H1 (cell line): ENCODE measurements at regions not wholly inside any gene's neighbourhood (a gene's known extent, or its start where the extent isn't known, plus 50 kb on each side); places are given as distances from the start of the nearest gene placed in this dataset.

Experiments
- CTCF ChIA-PET: fragments of 300-600 bp; sonication (Branson Sonifier 250); formaldehyde crosslinking; loops from one replicate; lab custom pipeline; 2021; ENCODE audit not compliant: partially characterized antibody; lab: Charles Lee
- POLR2A ChIA-PET: fragments of 300-600 bp; sonication (Branson Sonifier 250); formaldehyde crosslinking; loops from one replicate; lab custom pipeline; 2021; ENCODE audit warnings: inconsistent platforms; ENCODE audit not compliant: partially characterized antibody; lab: Charles Lee
- DNase-seq, 2 experiments: peaks; one replicate each; pipeline versions ENCODE4 v3.0.0 to v3.0.0-alpha.2; 2010 to 2022; ENCODE audit warnings: low spot score in 2 of 2, low read depth in 1 of 2, mixed read lengths in 1 of 2
- FAIRE-seq: peaks from 2 replicates; lab custom pipeline; 2011; peaks lifted over from hg19 to GRCh38; lab: Jason Lieb, UNC
- H2AFZ ChIP-seq: 2 replicates; pipeline ENCODE4 v1.8.1; 2012; ENCODE audit warnings: low read length, inconsistent platforms
- H2AK5ac ChIP-seq: 2 replicates; pipeline ENCODE4 v1.6.1; 2013; ENCODE audit warnings: low read depth, low read length
- H2BK120ac ChIP-seq: replicated peaks from 2 replicates; pipeline ENCODE3; 2013; ENCODE audit warnings: low read depth, low read length, inconsistent platforms
- H2BK12ac ChIP-seq: 2 replicates; pipeline ENCODE4 v1.6.1; 2013; ENCODE audit warnings: low read depth, low read length
- H2BK15ac ChIP-seq: 2 replicates; pipeline ENCODE4 v1.6.1; 2013; ENCODE audit warnings: low read length
- H2BK20ac ChIP-seq: 2 replicates; pipeline ENCODE4 v1.6.1; 2013; ENCODE audit warnings: low read length
- H2BK5ac ChIP-seq: 2 replicates; pipeline ENCODE4 v1.6.1; 2013; ENCODE audit warnings: low read depth, low read length
- H3K14ac ChIP-seq: 2 replicates; pipeline ENCODE4 v1.6.1; 2013; ENCODE audit warnings: inconsistent platforms; ENCODE audit not compliant: insufficient read length
- H3K18ac ChIP-seq: 2 replicates; pipeline ENCODE4 v1.6.1; 2013; ENCODE audit warnings: low read length; ENCODE audit errors: extremely low read depth
- H3K23ac ChIP-seq: 2 replicates; pipeline ENCODE4 v1.6.1; 2013; ENCODE audit warnings: inconsistent platforms; ENCODE audit not compliant: insufficient read length
- H3K23me2 ChIP-seq: 2 replicates; pipeline ENCODE4 v1.6.1; 2013; ENCODE audit warnings: low read depth, low read length
- H3K27ac ChIP-seq: 2 replicates; pipeline ENCODE4 v1.6.1; 2011; ENCODE audit warnings: low read depth, low read length, inconsistent platforms
- H3K27me3 ChIP-seq, 4 experiments: replicated peaks in 1 of 4; 1 replicate in 1 of 4; 2 replicates in 3 of 4; pipeline versions ENCODE4 v1.6.1 to v1.8.1; 2011 to 2013; ENCODE audit warnings: low read length in 3 of 4, mild to moderate bottlenecking in 3 of 4, inconsistent platforms in 2 of 4, mixed read lengths in 2 of 4, moderate library complexity in 1 of 4; ENCODE audit not compliant: control insufficient read depth in 3 of 4, insufficient read depth in 3 of 4; ENCODE audit errors: extremely low read depth in 1 of 4
- H3K36me3 ChIP-seq, 4 experiments: 2 replicates each; pipeline versions ENCODE4 v1.6.1 to v1.8.1; 2011 to 2013; ENCODE audit warnings: mild to moderate bottlenecking in 4 of 4, low read length in 3 of 4, moderate library complexity in 2 of 4, control low read depth in 1 of 4, inconsistent platforms in 1 of 4; ENCODE audit not compliant: insufficient read depth in 4 of 4, control insufficient read depth in 2 of 4
- H3K4ac ChIP-seq: replicated peaks from 2 replicates; pipeline ENCODE3; 2013; ENCODE audit warnings: low read length, low read depth, mixed read lengths, inconsistent platforms; ENCODE audit not compliant: insufficient read length
- H3K4me1 ChIP-seq, 4 experiments: replicated peaks in 1 of 4; 1 replicate in 1 of 4; 2 replicates in 3 of 4; pipeline versions ENCODE4 v1.6.1 to v1.8.1; 2011 to 2013; ENCODE audit warnings: low read length in 3 of 4, inconsistent platforms in 2 of 4, mixed read lengths in 1 of 4; ENCODE audit not compliant: insufficient read depth in 4 of 4, control insufficient read depth in 3 of 4
- H3K4me2 ChIP-seq, 2 experiments: 2 replicates each; pipeline versions ENCODE4 v1.6.1 to v1.8.1; 2011 to 2013; ENCODE audit warnings: low read depth in 2 of 2, low read length in 2 of 2, control low read depth in 1 of 2, inconsistent platforms in 1 of 2, mild to moderate bottlenecking in 1 of 2; ENCODE audit not compliant: insufficient read depth in 1 of 2
- H3K4me3 ChIP-seq, 4 experiments: fragments of 200-600, 300-600 bp in 1 of 4; sonication (generic), shearing (Covaris generic), sonication (Bioruptor Twin) in 1 of 4; 2 replicates each; pipeline versions ENCODE4 v1.5.1 to v1.8.1; 2011 to 2016; ENCODE audit warnings: low read length in 4 of 4, low read depth in 3 of 4, control low read depth in 2 of 4, inconsistent platforms in 2 of 4, mild to moderate bottlenecking in 2 of 4, mixed read lengths in 1 of 4, moderate library complexity in 1 of 4; ENCODE audit not compliant: insufficient read depth in 2 of 4; ENCODE audit errors: extremely low read depth in 1 of 4
- H3K56ac ChIP-seq: replicated peaks from 2 replicates; pipeline ENCODE3; 2013; ENCODE audit warnings: low read depth, mild to moderate bottlenecking, mixed read lengths, low read length, inconsistent platforms; ENCODE audit not compliant: insufficient read length
- H3K79me1 ChIP-seq: 2 replicates; pipeline ENCODE4 v1.6.1; 2013; ENCODE audit warnings: low read depth, low read length, control low read depth
- H3K79me2 ChIP-seq, 2 experiments: 2 replicates each; pipeline versions ENCODE4 v1.6.1 to v1.8.1; 2012 to 2013; ENCODE audit warnings: low read length in 2 of 2, mild to moderate bottlenecking in 2 of 2, inconsistent platforms in 1 of 2; ENCODE audit not compliant: insufficient read depth in 2 of 2, control insufficient read depth in 1 of 2
- H3K9ac ChIP-seq, 4 experiments: replicated peaks in 1 of 4; 1 replicate in 1 of 4; 2 replicates in 3 of 4; pipeline versions ENCODE4 v1.6.1 to v1.8.1; 2011 to 2013; ENCODE audit warnings: low read depth in 3 of 4, low read length in 3 of 4, control low read depth in 2 of 4, mild to moderate bottlenecking in 2 of 4, moderate library complexity in 2 of 4, inconsistent platforms in 1 of 4; ENCODE audit errors: extremely low read depth in 1 of 4
- H3K9me3 ChIP-seq, 2 experiments: 2 replicates each; pipeline versions ENCODE4 v1.6.1 to v1.8.1; 2012 to 2013; ENCODE audit warnings: mild to moderate bottlenecking in 2 of 2, moderate library complexity in 2 of 2, control low read depth in 1 of 2, inconsistent platforms in 1 of 2, low read depth in 1 of 2, low read length in 1 of 2, mixed read lengths in 1 of 2; ENCODE audit not compliant: insufficient read depth in 2 of 2
- H4K20me1 ChIP-seq, 2 experiments: replicated peaks in 1 of 2; 2 replicates each; pipeline versions ENCODE3 to v1.8.1; 2011 to 2013; ENCODE audit warnings: inconsistent platforms in 2 of 2, low read length in 2 of 2, mild to moderate bottlenecking in 1 of 2; ENCODE audit not compliant: insufficient read depth in 2 of 2, control insufficient read depth in 1 of 2
- H4K5ac ChIP-seq: 2 replicates; pipeline ENCODE4 v1.6.1; 2013; ENCODE audit warnings: low read length, low read depth, mixed read lengths, inconsistent platforms; ENCODE audit not compliant: insufficient read length
- H4K8ac ChIP-seq: 2 replicates; pipeline ENCODE4 v1.8.0; 2013; ENCODE audit warnings: mild to moderate bottlenecking, moderate library complexity, low read length, inconsistent platforms; ENCODE audit not compliant: insufficient read depth; ENCODE audit errors: extremely low read depth
- H4K91ac ChIP-seq: replicated peaks from 2 replicates; pipeline ENCODE3; 2013; ENCODE audit warnings: low read length, mixed read lengths, inconsistent platforms; ENCODE audit not compliant: insufficient read length
- ATF3 ChIP-seq: IDR thresholded peaks from 2 replicates; pipeline ENCODE4 v1.6.1; 2011; ENCODE audit warnings: low read depth, mild to moderate bottlenecking, low read length; ENCODE audit not compliant: insufficient read depth
- JUND ChIP-seq: IDR thresholded peaks from 2 replicates; pipeline ENCODE4 v1.6.1; 2011; ENCODE audit warnings: mild to moderate bottlenecking, improper control_type of control experiment, low read length
- TEAD4 ChIP-seq: IDR thresholded peaks from 2 replicates; pipeline ENCODE4 v1.6.1; 2012; ENCODE audit warnings: low read depth, low read length, inconsistent platforms, mixed read lengths
- WGBS, 2 experiments: shearing (Covaris generic) in 1 of 2; methylation state at CpG; one replicate each; pipeline versions ENCODE4 v1.1.6 to v1.1.7; 2013 to 2015; ENCODE audit warnings: low lambda C conversion rate in 2 of 2, mixed read lengths in 2 of 2, inconsistent platforms in 1 of 2, low coverage in 1 of 2, missing lambda C conversion rate in 1 of 2; ENCODE audit not compliant: insufficient replicate concordance in 2 of 2, insufficient coverage in 1 of 2, insufficient read length in 1 of 2; ENCODE audit errors: extremely low coverage in 1 of 2, missing lambda C conversion rate in 1 of 2; 5-methylcytosine and 5-hydroxymethylcytosine counted together

DNA sequence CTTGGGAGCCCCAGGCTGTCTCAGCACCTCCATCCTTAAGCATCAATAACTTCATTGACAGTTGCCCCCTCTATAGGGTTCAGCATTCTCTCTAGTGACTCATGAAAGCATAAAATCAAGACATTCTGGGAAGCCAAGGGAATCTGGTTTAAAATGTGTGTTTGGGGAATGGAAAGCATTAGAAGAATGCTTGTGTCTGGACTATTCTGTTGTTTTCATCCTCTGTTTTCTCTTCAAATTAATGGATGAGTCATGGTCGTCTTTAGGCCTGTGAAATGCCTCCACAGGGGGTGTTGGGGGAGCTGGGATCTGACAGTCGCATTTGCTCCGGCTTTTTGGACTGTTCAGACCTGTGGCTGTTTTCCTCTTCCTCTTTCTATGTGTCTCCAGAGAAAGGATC is 279.7 kb downstream of the CDC5L start:
- Histone ChIP-seq H3K4me1 (peaks cover 9 to 37% (median 25%) of the 10 kb centered on the region in 4 experiments), H3K23ac (no peak overlapping the region), H3K23me2 (no peaks in the 10 kb centered on the region), H3K56ac (no peak overlapping the region), H2BK15ac (no peak overlapping the region), H3K9me3 (no peaks in the 10 kb centered on the region), H3K18ac (peak overlapping the region; percentile 68; the same call in 1 of the 2 replicates), H3K4me2 (peak overlapping the region; percentile 7 to 11; a peak in 1 of 4 replicates), H4K8ac (no peak overlapping the region), H2BK20ac (peak overlapping the region; percentile 74), H4K91ac (peak overlapping the region; percentile 84), H2BK120ac (peak overlapping the region; percentile 20), H4K20me1 (no peaks in the 10 kb centered on the region), H3K4me3 (no peak overlapping the region), H3K9ac (no peak overlapping the region), H2AFZ (no peak overlapping the region), H3K27ac (no peak overlapping the region), H3K79me1 (no peaks in the 10 kb centered on the region), H2BK12ac (peak overlapping the region; percentile 99), H3K14ac (no peak overlapping the region), H3K36me3 (no peaks in the 10 kb centered on the region), H3K79me2 (no peaks in the 10 kb centered on the region), H4K5ac (no peak overlapping the region), H2AK5ac (peak overlapping the region; percentile 95; the same call in 1 of the 2 replicates), H2BK5ac (peak overlapping the region; percentile 97), H3K4ac (no peak overlapping the region), H3K27me3 (no peaks in the 10 kb centered on the region; a peak in 1 of 7 replicates)
- ChIA-PET POLR2A (interaction anchor here (0.8 to 2.0 kb wide), 2 partner anchors 11 to 1712 kb away, joined by 3 to 5 read pairs; no protein-coding TSS in a partner anchor), CTCF (interaction anchor here (1.0 to 3.7 kb wide), 14 partner anchors 10 to 1045 kb away, joined by 3 to 29 read pairs (median 5); no protein-coding TSS in a partner anchor)
- DNase-seq (peak in 1 of 2 experiments; percentile 47), FAIRE-seq (no peak)
- TF ChIP-seq JUND: peak; percentile 87
- TF ChIP-seq TEAD4: 0 out of 2 replicates have a peak, but pooled peaks have one; percentile 12
- no peak for TF ChIP-seq ATF3
- WGBS, 2 experiments: 17% methylated on average over 3 of the region's 3 CpGs; no CpG with 5 or more reads in 1 of the 2 experiments
